ENCODE measurements at regions not wholly inside any gene's neighbourhood (a gene's known extent, or its start where the extent isn't known, plus 50 kb on each side); places are given as distances from the start of the nearest gene placed in this dataset.

DNA sequence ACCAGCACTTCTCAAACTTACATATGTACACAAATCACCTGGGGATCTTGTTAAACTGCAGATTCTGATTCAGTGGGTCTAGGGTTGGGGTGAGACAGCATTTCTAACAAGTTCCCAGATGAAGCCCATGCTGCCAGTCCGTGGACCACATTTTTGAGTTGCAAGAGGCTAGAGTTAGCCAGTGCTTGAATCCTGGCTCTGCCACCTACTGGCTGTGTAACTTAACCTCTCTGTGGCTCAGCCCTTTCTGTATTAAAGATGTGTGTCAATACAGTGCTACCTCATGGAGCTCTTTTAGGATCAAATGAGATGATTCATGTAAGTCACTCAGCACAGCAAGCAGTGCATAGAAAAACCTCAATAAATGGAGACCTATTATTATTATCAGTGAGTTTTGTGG, 90.2 kb upstream of the ISX start:
- DNase-seq (ENCODE audit: low read depth) = no peak
- Histone ChIP-seq H3K36me3 (ENCODE audit: control insufficient read depth, insufficient read depth, low read length) (no peaks in the 10 kb centered on the region), H3K4me3 (ENCODE audit: low read depth, low read length) (no peak overlapping the region), H3K27me3 (ENCODE audit: control insufficient read depth, insufficient read depth, low read length) (no peaks in the 10 kb centered on the region)
- ChIA-PET CTCF (interaction anchor here (1.2 to 2.5 kb wide), 2 partner anchors 14 to 133 kb away, joined by 4 to 5 read pairs; no protein-coding TSS in a partner anchor), POLR2A (no interaction called here)
- TF ChIP-seq CTCF (IDR thresholded peaks at IDR 0.05; ENCODE audit: insufficient read depth, low read depth, low read length) = no peak

DNA sequence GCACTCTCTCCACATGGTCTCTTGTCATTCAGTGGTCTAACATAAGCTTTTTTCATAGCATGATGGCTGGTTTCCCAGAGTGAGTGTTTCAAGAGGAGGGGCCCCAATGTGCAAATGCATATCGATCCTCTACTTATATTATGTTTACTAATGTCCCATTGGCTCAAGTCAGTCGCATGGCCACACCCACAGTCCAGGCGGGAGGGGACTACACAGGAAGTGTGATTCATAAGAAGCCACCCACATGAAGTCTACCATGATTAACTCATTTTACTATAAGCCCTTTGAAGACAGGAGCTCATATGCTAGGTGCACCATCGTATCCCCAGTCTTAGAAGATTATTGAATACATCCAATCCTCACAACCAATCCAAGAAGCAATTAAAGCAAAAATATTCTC, 89.5 kb upstream of the ISX start:
- Histone ChIP-seq H3K27me3 (ENCODE audit: control insufficient read depth, insufficient read depth, low read length) (no peaks in the 10 kb centered on the region), H3K36me3 (ENCODE audit: control insufficient read depth, insufficient read depth, low read length) (no peaks in the 10 kb centered on the region), H3K4me3 (ENCODE audit: low read depth, low read length) (no peak overlapping the region)
- no peak for TF ChIP-seq CTCF (IDR thresholded peaks at IDR 0.05; ENCODE audit: insufficient read depth, low read depth, low read length)
- ChIA-PET CTCF (interaction anchor here (1.2 kb wide), 1 partner anchor 134 kb away, joined by 4 read pairs; no protein-coding TSS in a partner anchor), POLR2A (no interaction called here)
- DNase-seq (ENCODE audit: low read depth) = no peak

GRCh38 chr22:34976886-34977285, 89.1 kb upstream of the ISX start:
- DNase-seq (ENCODE audit: low read depth) = no peak
- no peak for TF ChIP-seq CTCF (IDR thresholded peaks at IDR 0.05; ENCODE audit: insufficient read depth, low read depth, low read length)
- Histone ChIP-seq H3K27me3 (ENCODE audit: control insufficient read depth, insufficient read depth, low read length) (no peaks in the 10 kb centered on the region), H3K4me3 (ENCODE audit: low read depth, low read length) (no peak overlapping the region), H3K36me3 (ENCODE audit: control insufficient read depth, insufficient read depth, low read length) (no peaks in the 10 kb centered on the region)
- ChIA-PET CTCF (no interaction called here), POLR2A (no interaction called here)

DNA sequence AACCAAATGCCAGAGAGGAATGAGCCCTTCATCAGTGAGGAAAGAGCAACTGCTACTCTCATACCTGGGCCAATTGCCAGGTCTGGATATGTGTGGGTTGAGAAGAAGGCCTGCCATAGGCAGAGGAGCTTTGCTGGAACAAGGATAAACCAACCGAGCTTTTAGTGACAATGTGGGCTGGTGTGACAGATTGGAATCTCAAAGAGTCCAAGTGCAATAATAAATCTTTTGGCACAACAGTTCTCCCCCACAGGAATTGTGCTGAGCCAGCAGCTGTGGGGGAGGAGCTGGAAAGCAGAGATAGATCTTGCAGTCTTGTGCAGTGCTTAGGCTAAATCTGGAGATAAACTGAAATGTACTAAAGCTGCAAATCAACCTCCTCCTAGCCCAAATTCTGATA, 79.4 kb upstream of the ISX start:
- H3K36me3 ChIP-seq (ENCODE audit: control insufficient read depth, insufficient read depth, low read length) = no peaks in the 10 kb centered on the region
- H3K4me3 ChIP-seq (ENCODE audit: low read depth, low read length) = no peak overlapping the region
- no peaks in the 10 kb centered on the region for H3K27me3 ChIP-seq (ENCODE audit: control insufficient read depth, insufficient read depth, low read length)
- TF ChIP-seq CTCF (IDR thresholded peaks at IDR 0.05; ENCODE audit: insufficient read depth, low read depth, low read length) = no peak
- POLR2A ChIA-PET = no interaction called here
- no peak for DNase-seq (ENCODE audit: low read depth)
- CTCF ChIA-PET = no interaction called here

DNA sequence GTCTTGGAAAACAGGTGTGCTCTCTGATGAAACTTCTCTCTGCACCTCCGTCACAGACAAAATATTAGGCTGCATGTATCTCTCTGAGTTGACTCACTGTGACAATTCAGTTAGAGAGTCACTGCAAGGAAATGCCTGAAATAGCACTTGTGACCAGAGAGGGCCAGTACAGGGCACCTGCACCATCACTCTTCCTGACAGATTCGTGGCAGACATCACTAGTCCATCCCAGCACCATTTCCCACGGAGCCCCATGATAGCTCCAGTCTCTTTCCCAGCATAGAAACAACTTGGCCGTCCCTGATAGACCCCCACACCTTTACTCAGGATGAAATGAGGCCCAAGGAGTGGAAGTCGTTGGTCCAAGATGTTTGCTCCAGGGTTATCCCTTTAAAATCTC, 73.3 kb upstream of the ISX start:
- TF ChIP-seq CTCF (IDR thresholded peaks at IDR 0.05; ENCODE audit: insufficient read depth, low read depth, low read length) = no peak
- no peak for DNase-seq (ENCODE audit: low read depth)
- ChIA-PET POLR2A (no interaction called here), CTCF (no interaction called here)
- no peak overlapping the region for H3K4me3 ChIP-seq (ENCODE audit: low read depth, low read length)
- no peaks in the 10 kb centered on the region for H3K27me3 ChIP-seq (ENCODE audit: control insufficient read depth, insufficient read depth, low read length)
- no peaks in the 10 kb centered on the region for H3K36me3 ChIP-seq (ENCODE audit: control insufficient read depth, insufficient read depth, low read length)
